MM.1S (cell line): ENCODE measurements at regions not wholly inside any gene's neighbourhood (a gene's known extent, or its start where the extent isn't known, plus 50 kb on each side); places are given as distances from the start of the nearest gene placed in this dataset.
"Not testable (repeated sequence)": the region's sequence is repeated elsewhere in the genome, so short reads cannot be mapped to it uniquely, and the experiment has no call there.

Source experiments
- CTCF ChIP-seq: fragments of 300-600 bp; sonication (generic); IDR thresholded peaks from 2 replicates; pipeline ENCODE4 v1.5.1; 2016; ENCODE audit warnings: antibody characterized with exemption, low read length, mixed read lengths
- EZH2 ChIP-seq: fragments of 300-600 bp; sonication (generic); optimal IDR thresholded peaks from 2 replicates; pipeline ENCODE3; 2017; ENCODE audit warnings: low read depth, mild to moderate bottlenecking, antibody characterized with exemption, low read length, mixed read lengths
- EZH2phosphoT487 ChIP-seq: fragments of 300-600 bp; sonication (generic); IDR thresholded peaks from 2 replicates; pipeline ENCODE4 v1.6.1; 2018; ENCODE audit warnings: antibody characterized with exemption, low read length

GRCh38 chr6:57904356-57904755 lies 586.9 kb downstream of the PRIM2 start:
- TF ChIP-seq EZH2phosphoT487, CTCF, EZH2: not testable (repeated sequence)
